MM.1S (cell line): ENCODE measurements at regions not wholly inside any gene's neighbourhood (a gene's known extent, or its start where the extent isn't known, plus 50 kb on each side); places are given as distances from the start of the nearest gene placed in this dataset.

Experiments used
- DNase-seq: peaks from one replicate; pipeline ENCODE4 v3.0.0-alpha.2; 2015
- H2AFZ ChIP-seq: fragments of 300-600 bp; sonication (generic); 2 replicates; pipeline ENCODE4 v1.6.0; 2016; ENCODE audit warnings: antibody characterized with exemption, low read length
- H3F3A ChIP-seq: fragments of 300-600 bp; sonication (generic); 2 replicates; pipeline ENCODE4 v1.6.1; 2016; ENCODE audit warnings: mild to moderate bottlenecking, antibody characterized with exemption, low read length, moderate library complexity, mixed read lengths; ENCODE audit not compliant: insufficient read depth
- H3K27ac ChIP-seq: fragments of 300-600 bp; sonication (generic); 2 replicates; pipeline ENCODE4 v1.5.1; 2016; ENCODE audit warnings: mild to moderate bottlenecking, low read length
- H3K27me3 ChIP-seq: fragments of 300-600 bp; sonication (generic); replicated peaks from 2 replicates; pipeline ENCODE4 v1.6.0; 2016; ENCODE audit warnings: low read length; ENCODE audit not compliant: insufficient read depth
- H3K36me3 ChIP-seq: fragments of 300-600 bp; sonication (generic); replicated peaks from 2 replicates; pipeline ENCODE4 v1.6.1; 2016; ENCODE audit warnings: mild to moderate bottlenecking, low read length, mixed read lengths; ENCODE audit not compliant: insufficient read depth
- H3K4me1 ChIP-seq: fragments of 300-600 bp; sonication (generic); 2 replicates; pipeline ENCODE4 v1.6.1; 2016; ENCODE audit warnings: low read length, mixed read lengths
- H3K4me2 ChIP-seq: fragments of 300-600 bp; sonication (generic); 2 replicates; pipeline ENCODE4 v1.6.0; 2016; ENCODE audit warnings: low read depth, low read length
- H3K4me3 ChIP-seq: fragments of 300-600 bp; sonication (generic); 2 replicates; pipeline ENCODE4 v1.5.1; 2016; ENCODE audit warnings: low read length, mixed read lengths
- H3K79me2 ChIP-seq: fragments of 300-600 bp; sonication (generic); 2 replicates; pipeline ENCODE4 v1.6.1; 2016; ENCODE audit warnings: mixed run types, low read length, mixed read lengths
- H3K9ac ChIP-seq: fragments of 300-600 bp; sonication (generic); 2 replicates; pipeline ENCODE4 v1.6.1; 2016; ENCODE audit warnings: low read length, mixed read lengths
- H3K9me2 ChIP-seq: fragments of 300-600 bp; sonication (generic); replicated peaks from 2 replicates; pipeline ENCODE4 v1.6.1; 2016; ENCODE audit warnings: mild to moderate bottlenecking, low read length, mixed read lengths; ENCODE audit not compliant: insufficient read depth
- H3K9me3 ChIP-seq: fragments of 300-600 bp; sonication (generic); replicated peaks from 2 replicates; pipeline ENCODE4 v1.6.1; 2016; ENCODE audit warnings: mild to moderate bottlenecking, low read length, mixed read lengths; ENCODE audit not compliant: insufficient read depth
- H4K20me1 ChIP-seq: fragments of 300-600 bp; sonication (generic); 2 replicates; pipeline ENCODE4 v1.6.1; 2016; ENCODE audit warnings: mild to moderate bottlenecking, low read length, moderate library complexity, mixed read lengths; ENCODE audit not compliant: insufficient read depth
- EZH2 ChIP-seq: fragments of 300-600 bp; sonication (generic); optimal IDR thresholded peaks from 2 replicates; pipeline ENCODE3; 2017; ENCODE audit warnings: low read depth, mild to moderate bottlenecking, antibody characterized with exemption, low read length, mixed read lengths
- EZH2phosphoT487 ChIP-seq: fragments of 300-600 bp; sonication (generic); IDR thresholded peaks from 2 replicates; pipeline ENCODE4 v1.6.1; 2018; ENCODE audit warnings: antibody characterized with exemption, low read length
- TF ChIP-seq, protein P1 (sequence below): fragments of 300-600 bp; sonication (generic); IDR thresholded peaks from 2 replicates; pipeline ENCODE4 v1.5.1; 2016; ENCODE audit warnings: antibody characterized with exemption, low read length, mixed read lengths

GRCh38 chr2:78585871-78586270, 439.6 kb upstream of the REG3G start:
- TF ChIP-seq, protein P1, sequence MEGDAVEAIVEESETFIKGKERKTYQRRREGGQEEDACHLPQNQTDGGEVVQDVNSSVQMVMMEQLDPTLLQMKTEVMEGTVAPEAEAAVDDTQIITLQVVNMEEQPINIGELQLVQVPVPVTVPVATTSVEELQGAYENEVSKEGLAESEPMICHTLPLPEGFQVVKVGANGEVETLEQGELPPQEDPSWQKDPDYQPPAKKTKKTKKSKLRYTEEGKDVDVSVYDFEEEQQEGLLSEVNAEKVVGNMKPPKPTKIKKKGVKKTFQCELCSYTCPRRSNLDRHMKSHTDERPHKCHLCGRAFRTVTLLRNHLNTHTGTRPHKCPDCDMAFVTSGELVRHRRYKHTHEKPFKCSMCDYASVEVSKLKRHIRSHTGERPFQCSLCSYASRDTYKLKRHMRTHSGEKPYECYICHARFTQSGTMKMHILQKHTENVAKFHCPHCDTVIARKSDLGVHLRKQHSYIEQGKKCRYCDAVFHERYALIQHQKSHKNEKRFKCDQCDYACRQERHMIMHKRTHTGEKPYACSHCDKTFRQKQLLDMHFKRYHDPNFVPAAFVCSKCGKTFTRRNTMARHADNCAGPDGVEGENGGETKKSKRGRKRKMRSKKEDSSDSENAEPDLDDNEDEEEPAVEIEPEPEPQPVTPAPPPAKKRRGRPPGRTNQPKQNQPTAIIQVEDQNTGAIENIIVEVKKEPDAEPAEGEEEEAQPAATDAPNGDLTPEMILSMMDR, result no peak
- TF ChIP-seq EZH2 (no peak), EZH2phosphoT487 (no peak)
- no peaks in the 10 kb centered on the region for H3K9me3 ChIP-seq
- H3K27me3 ChIP-seq, result no peaks in the 10 kb centered on the region
- H3K4me2 ChIP-seq, result no peak overlapping the region
- no peaks in the 10 kb centered on the region for H3K79me2 ChIP-seq
- no peaks in the 10 kb centered on the region for H3K9me2 ChIP-seq
- H3K36me3 ChIP-seq, result no peaks in the 10 kb centered on the region
- no peak overlapping the region for H3K4me3 ChIP-seq
- H4K20me1 ChIP-seq, result no peaks in the 10 kb centered on the region
- H2AFZ ChIP-seq, result no peak overlapping the region
- H3F3A ChIP-seq, result no peaks in the 10 kb centered on the region
- H3K27ac ChIP-seq, result no peak overlapping the region
- H3K4me1 ChIP-seq, result no peaks in the 10 kb centered on the region
- DNase-seq, result no peak
- no peak overlapping the region for H3K9ac ChIP-seq

- no peak overlapping the region for H3K27ac ChIP-seq
- H3K27me3 ChIP-seq, result no peaks in the 10 kb centered on the region
- TF ChIP-seq, protein P1, result no peak
- TF ChIP-seq EZH2phosphoT487, result no peak
- TF ChIP-seq EZH2, result no peak
- no peak overlapping the region for H3K9ac ChIP-seq
- no peak overlapping the region for H3K4me2 ChIP-seq
- no peaks in the 10 kb centered on the region for H4K20me1 ChIP-seq
- no peaks in the 10 kb centered on the region for H3F3A ChIP-seq
- H3K4me3 ChIP-seq, result no peak overlapping the region
- no peaks in the 10 kb centered on the region for H3K9me3 ChIP-seq
- DNase-seq, result no peak
- H3K4me1 ChIP-seq, result no peaks in the 10 kb centered on the region
- no peak overlapping the region for H2AFZ ChIP-seq
- H3K9me2 ChIP-seq, result no peaks in the 10 kb centered on the region
- no peaks in the 10 kb centered on the region for H3K36me3 ChIP-seq
- no peaks in the 10 kb centered on the region for H3K79me2 ChIP-seq
These were observed 439.2 kb upstream of the REG3G start for GRCh38 chr2:78586316-78586715.

GRCh38 chr2:78589871-78590270, 435.6 kb upstream of the REG3G start:
- Histone ChIP-seq H3F3A (no peaks in the 10 kb centered on the region), H4K20me1 (no peaks in the 10 kb centered on the region), H3K27me3 (no peaks in the 10 kb centered on the region), H3K27ac (no peak overlapping the region), H3K9me3 (no peaks in the 10 kb centered on the region), H3K9me2 (no peaks in the 10 kb centered on the region), H3K4me1 (no peaks in the 10 kb centered on the region), H2AFZ (no peak overlapping the region), H3K79me2 (no peaks in the 10 kb centered on the region), H3K9ac (no peak overlapping the region), H3K4me3 (no peak overlapping the region), H3K36me3 (no peaks in the 10 kb centered on the region), H3K4me2 (no peak overlapping the region)
- no peak for TF ChIP-seq EZH2phosphoT487
- TF ChIP-seq, protein P1, result no peak
- TF ChIP-seq EZH2, result no peak
- DNase-seq, result no peak

DNA sequence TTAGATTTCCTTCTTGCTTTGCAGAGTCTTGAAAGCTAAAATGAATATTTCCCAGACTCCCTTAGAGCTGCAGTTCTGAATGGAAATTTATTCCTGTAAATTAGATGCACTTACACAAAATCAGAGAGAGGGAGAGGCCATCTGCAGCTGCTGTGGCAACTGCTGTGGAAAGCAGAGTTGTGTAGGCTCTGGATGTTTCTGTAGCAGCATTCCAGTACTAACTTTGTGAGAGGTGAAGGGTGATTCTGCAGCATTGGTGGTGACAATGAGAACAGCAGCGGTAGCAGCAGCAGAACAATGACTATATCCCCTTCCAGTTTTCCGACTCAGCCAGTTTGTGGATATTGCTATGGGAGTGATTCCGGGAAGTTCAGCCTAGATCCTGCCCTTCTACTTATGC, 433.0 kb upstream of the REG3G start:
- Histone ChIP-seq H3K4me2 (no peak overlapping the region), H3F3A (no peaks in the 10 kb centered on the region), H4K20me1 (no peaks in the 10 kb centered on the region), H2AFZ (no peak overlapping the region), H3K9me3 (no peaks in the 10 kb centered on the region), H3K79me2 (no peaks in the 10 kb centered on the region), H3K9me2 (no peaks in the 10 kb centered on the region), H3K4me3 (no peak overlapping the region), H3K4me1 (no peaks in the 10 kb centered on the region), H3K27me3 (no peaks in the 10 kb centered on the region), H3K27ac (no peak overlapping the region), H3K9ac (no peak overlapping the region), H3K36me3 (no peaks in the 10 kb centered on the region)
- TF ChIP-seq, protein P1, result no peak
- no peak for TF ChIP-seq EZH2phosphoT487
- no peak for TF ChIP-seq EZH2
- DNase-seq, result no peak
